AG10803 (cell line): ENCODE measurements at regions not wholly inside any gene's neighbourhood (a gene's known extent, or its start where the extent isn't known, plus 50 kb on each side); places are given as distances from the start of the nearest gene placed in this dataset.

Experiments used
- DNase-seq: peaks from one replicate; pipeline ENCODE4 v3.0.0; 2010; ENCODE audit warnings: low read depth
- H3K4me3 ChIP-seq: 2 replicates; pipeline ENCODE4 v1.5.1; 2011; ENCODE audit warnings: mild to moderate bottlenecking, low read length, control low read depth
- TF ChIP-seq, protein P1 (sequence below): conservative IDR thresholded peaks from 2 replicates; pipeline ENCODE4 v1.5.1; 2011; ENCODE audit warnings: mild to moderate bottlenecking, low read length, control low read depth, inconsistent platforms

DNA sequence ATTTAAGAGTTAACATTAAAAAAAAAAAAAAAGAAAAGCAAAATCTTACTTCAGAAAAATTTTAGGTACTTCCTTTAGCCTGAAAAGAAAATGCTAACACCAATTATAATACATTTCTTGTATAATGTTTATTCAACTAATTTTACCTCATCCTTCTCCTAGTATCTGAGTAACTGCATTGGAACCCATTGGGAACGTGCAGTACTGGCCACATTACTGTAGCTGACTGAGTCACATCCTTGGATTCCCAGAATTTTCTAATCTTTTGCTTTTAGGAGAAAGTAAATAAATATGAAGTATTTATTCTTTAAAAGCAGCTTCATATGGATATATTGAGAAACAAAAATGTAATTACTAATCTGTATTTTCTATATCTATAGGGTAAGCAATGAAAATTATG, 82.6 kb upstream of the SLITRK2 start:
- no peak overlapping the region for H3K4me3 ChIP-seq
- peak; percentile 29 for DNase-seq
- TF ChIP-seq, protein P1, sequence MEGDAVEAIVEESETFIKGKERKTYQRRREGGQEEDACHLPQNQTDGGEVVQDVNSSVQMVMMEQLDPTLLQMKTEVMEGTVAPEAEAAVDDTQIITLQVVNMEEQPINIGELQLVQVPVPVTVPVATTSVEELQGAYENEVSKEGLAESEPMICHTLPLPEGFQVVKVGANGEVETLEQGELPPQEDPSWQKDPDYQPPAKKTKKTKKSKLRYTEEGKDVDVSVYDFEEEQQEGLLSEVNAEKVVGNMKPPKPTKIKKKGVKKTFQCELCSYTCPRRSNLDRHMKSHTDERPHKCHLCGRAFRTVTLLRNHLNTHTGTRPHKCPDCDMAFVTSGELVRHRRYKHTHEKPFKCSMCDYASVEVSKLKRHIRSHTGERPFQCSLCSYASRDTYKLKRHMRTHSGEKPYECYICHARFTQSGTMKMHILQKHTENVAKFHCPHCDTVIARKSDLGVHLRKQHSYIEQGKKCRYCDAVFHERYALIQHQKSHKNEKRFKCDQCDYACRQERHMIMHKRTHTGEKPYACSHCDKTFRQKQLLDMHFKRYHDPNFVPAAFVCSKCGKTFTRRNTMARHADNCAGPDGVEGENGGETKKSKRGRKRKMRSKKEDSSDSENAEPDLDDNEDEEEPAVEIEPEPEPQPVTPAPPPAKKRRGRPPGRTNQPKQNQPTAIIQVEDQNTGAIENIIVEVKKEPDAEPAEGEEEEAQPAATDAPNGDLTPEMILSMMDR = no peak

DNA sequence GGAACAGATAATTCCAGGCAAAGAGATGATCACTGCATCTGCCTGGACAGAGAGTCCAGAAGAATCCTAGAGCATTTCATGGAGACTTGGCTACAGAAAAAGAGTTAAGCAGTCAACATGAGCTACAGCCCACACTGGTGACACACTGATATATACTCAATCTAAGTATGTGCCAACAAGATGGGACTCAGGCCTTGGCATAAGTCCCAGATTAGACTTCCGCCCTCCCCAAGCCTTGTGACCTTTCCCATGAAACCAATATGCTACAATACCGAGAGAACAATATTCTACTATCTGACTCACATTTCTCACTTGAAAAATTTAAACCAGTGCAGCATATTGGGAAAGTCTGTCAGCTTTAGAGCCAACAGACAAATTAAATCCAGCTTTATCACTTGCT, 65.7 kb upstream of the SLITRK2 start:
- DNase-seq = peak; percentile 54
- no peak overlapping the region for H3K4me3 ChIP-seq
- TF ChIP-seq, protein P1 = no peak
